ENCODE measurements at regions not wholly inside any gene's neighbourhood (a gene's known extent, or its start where the extent isn't known, plus 50 kb on each side); places are given as distances from the start of the nearest gene placed in this dataset.

- no peaks in the 10 kb centered on the region for H3K27me3 ChIP-seq (ENCODE audit: control insufficient read depth in 4 of 4, insufficient read depth in 4 of 4, low read length in 3 of 4)
- DNase-seq (ENCODE audit: low spot score) = no peak
- no peak overlapping the region for H3K4me3 ChIP-seq (ENCODE audit: low read depth in 1 of 3, low read length in 3 of 3)
- WGBS = 53% methylated on average over 3 of the region's 3 CpGs
- H3K9ac ChIP-seq (ENCODE audit: low read depth in 1 of 2, low read length in 2 of 2) = no peak overlapping the region
- TF ChIP-seq RAD21 (IDR thresholded peaks at IDR 0.05) (no peak), RXRA (IDR thresholded peaks at IDR 0.05) (no peak), YY1 (IDR thresholded peaks at IDR 0.05) (no peak), HNF4A (conservative IDR thresholded peaks at IDR 0.05) (no peak), SP1 (IDR thresholded peaks at IDR 0.05) (no peak), HNF4G (IDR thresholded peaks at IDR 0.05) (no peak), FOXA2 (IDR thresholded peaks at IDR 0.05) (no peak), CTCF (IDR thresholded peaks at IDR 0.05; ENCODE audit: low read depth, low read length, missing input control) (no peak), MAX (IDR thresholded peaks at IDR 0.05) (no peak), FOXA1 (IDR thresholded peaks at IDR 0.05) (no peak), REST (IDR thresholded peaks at IDR 0.05) (no peak), EGR1 (IDR thresholded peaks at IDR 0.05; ENCODE audit: low read depth in 2 of 2) (no peak), GABPA (IDR thresholded peaks at IDR 0.05 in 1 of 2, conservative IDR thresholded peaks at IDR 0.05 in 1 of 2) (no peak), NR2F2 (IDR thresholded peaks at IDR 0.05) (no peak), JUND (IDR thresholded peaks at IDR 0.05) (no peak), ZBTB33 (IDR thresholded peaks at IDR 0.05) (no peak), TAF1 (conservative IDR thresholded peaks at IDR 0.05) (no peak), ATF3 (IDR thresholded peaks at IDR 0.05) (no peak)
- H3K27ac ChIP-seq (ENCODE audit: low read depth in 1 of 2, low read length in 2 of 2) = no peak overlapping the region
- H3K4me1 ChIP-seq (ENCODE audit: control insufficient read depth in 4 of 4, insufficient read depth in 4 of 4, low read length in 3 of 4) = no peaks in the 10 kb centered on the region
- no peaks in the 10 kb centered on the region for H3K9me3 ChIP-seq (ENCODE audit: control insufficient read depth in 4 of 4, low read length in 3 of 4)
- H3K36me3 ChIP-seq (ENCODE audit: control insufficient read depth in 4 of 4, insufficient read depth in 3 of 4, low read depth in 1 of 4, low read length in 3 of 4) = no peaks in the 10 kb centered on the region
These were observed 1884.3 kb upstream of the PCDH20 start for GRCh38 chr13:63299866-63300394.

Measured in liver (tissue), 8 donors.